Head of caudate nucleus (tissue), 42 donors: ENCODE measurements at regions not wholly inside any gene's neighbourhood (a gene's known extent, or its start where the extent isn't known, plus 50 kb on each side); places are given as distances from the start of the nearest gene placed in this dataset.

Source experiments
- DNase-seq, 42 donors: peaks; one replicate each; pipeline versions ENCODE4 v3.0.0 to v3.0.0-alpha.2; 2020 to 2021; ENCODE audit warnings: mixed read lengths in 7 of 42
- intact Hi-C: fragments of 100-400 bp; cut with DNase I; formaldehyde crosslinking; loops from one replicate; pipeline ENCODE4 v1.15.0; 2022

- intact Hi-C loops: no loop called here
- no peak for DNase-seq
These were observed 179.1 kb upstream of the ISX start for GRCh38 chr22:34886812-34887211.

GRCh38 chr22:34897126-34897525 lies 168.8 kb upstream of the ISX start:
- intact Hi-C loops: no loop called here
- no peak for DNase-seq

GRCh38 chr22:34902335-34902734 lies 163.6 kb upstream of the ISX start:
- intact Hi-C loops: no loop called here

GRCh38 chr22:34903416-34903815 lies 162.5 kb upstream of the ISX start:
- intact Hi-C loops: no loop called here
- no peak for DNase-seq

More at GRCh38 chr22:34902335-34902734, 163.6 kb upstream of the ISX start:
- no peak for DNase-seq

GRCh38 chr22:34904486-34904885 lies 161.5 kb upstream of the ISX start:
- intact Hi-C loops: no loop called here
- DNase-seq: no peak

- no peak for DNase-seq
- intact Hi-C loops: no loop called here
These were observed 152.1 kb upstream of the ISX start for GRCh38 chr22:34913826-34914225.

- DNase-seq: no peak
- intact Hi-C loops: no loop called here
These were observed 151.1 kb upstream of the ISX start for GRCh38 chr22:34914846-34915245.

- intact Hi-C loops: no loop called here
- no peak for DNase-seq
These were observed 148.7 kb upstream of the ISX start for GRCh38 chr22:34917239-34917638.

- intact Hi-C loops: no loop called here
- no peak for DNase-seq
These were observed 134.9 kb upstream of the ISX start for GRCh38 chr22:34931026-34931425.

GRCh38 chr22:34934261-34934660 lies 131.7 kb upstream of the ISX start:
- intact Hi-C loops: no loop called here
- no peak for DNase-seq

GRCh38 chr22:34943830-34944229 lies 122.1 kb upstream of the ISX start:
- intact Hi-C loops: no loop called here
- no peak for DNase-seq

GRCh38 chr22:34946339-34946985 lies 119.5 kb upstream of the ISX start:
- no peak for DNase-seq
- intact Hi-C loops: no loop called here

GRCh38 chr22:34950489-34950888 lies 115.5 kb upstream of the ISX start:
- intact Hi-C loops: no loop called here
- peak in 4 of 42 donors; percentile 4 to 18 (median 5) for DNase-seq

- intact Hi-C loops: no loop called here
These were observed 114.7 kb upstream of the ISX start for GRCh38 chr22:34951212-34951611.

GRCh38 chr22:34960005-34960404 lies 106.0 kb upstream of the ISX start:
- intact Hi-C loops: no loop called here
- no peak for DNase-seq

More at GRCh38 chr22:34951212-34951611, 114.7 kb upstream of the ISX start:
- no peak for DNase-seq

- intact Hi-C loops: no loop called here
- no peak for DNase-seq
These were observed 98.9 kb upstream of the ISX start for GRCh38 chr22:34966980-34967565.

- no peak for DNase-seq
- intact Hi-C loops: no loop called here
These were observed 96.8 kb upstream of the ISX start for GRCh38 chr22:34969001-34969790.

GRCh38 chr22:34971456-34971855 lies 94.5 kb upstream of the ISX start:
- DNase-seq: no peak
- intact Hi-C loops: no loop called here

- intact Hi-C loops: no loop called here
- no peak for DNase-seq
These were observed 93.6 kb upstream of the ISX start for GRCh38 chr22:34972191-34972897.

GRCh38 chr22:34973016-34973415 lies 92.9 kb upstream of the ISX start:
- DNase-seq: no peak
- intact Hi-C loops: no loop called here
